ENCODE measurements at regions not wholly inside any gene's neighbourhood (a gene's known extent, or its start where the extent isn't known, plus 50 kb on each side); places are given as distances from the start of the nearest gene placed in this dataset.

DNA sequence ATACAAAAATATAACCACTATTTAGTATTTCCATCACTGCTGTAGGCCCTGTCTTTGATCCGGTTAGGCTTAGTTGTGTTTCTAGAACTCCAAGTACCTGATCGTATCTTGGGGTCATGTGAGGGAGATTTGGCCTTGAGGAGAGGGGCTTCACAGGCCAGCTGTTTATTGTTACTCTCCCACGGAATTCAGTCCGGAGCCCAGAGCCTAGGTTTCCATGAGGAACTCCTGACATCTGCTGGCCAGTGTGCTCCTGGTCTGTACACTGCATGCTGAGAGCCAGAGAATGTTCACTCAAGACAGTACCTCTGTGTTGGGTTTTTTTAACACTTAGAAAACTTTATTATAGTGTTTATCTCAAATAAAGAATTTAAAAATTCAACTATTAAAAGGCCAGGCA lies 341.0 kb upstream of the TMEM132C start:
- DNase-seq (ENCODE audit: low read depth in 4 of 6, low spot score in 6 of 6): peak; percentile 39 to 92 (median 60)
- Histone ChIP-seq H3K4me3 (ENCODE audit: low read depth, low read length) (no peak overlapping the region), H3K27me3 (ENCODE audit: control insufficient read depth, insufficient read depth, low read length) (no peaks in the 10 kb centered on the region), H3K27ac (ENCODE audit: low read depth, low read length) (no peak overlapping the region), H3K4me1 (ENCODE audit: control insufficient read depth, insufficient read depth, low read length) (no peaks in the 10 kb centered on the region), H3K9me3 (ENCODE audit: control insufficient read depth, insufficient read depth, low read length) (no peaks in the 10 kb centered on the region), H3K36me3 (ENCODE audit: control insufficient read depth, insufficient read depth, low read length) (no peaks in the 10 kb centered on the region)
- 41% methylated on average over 3 of the region's 4 CpGs for WGBS (ENCODE audit: insufficient coverage)

- no peaks in the 10 kb centered on the region for H3K36me3 ChIP-seq (ENCODE audit: control insufficient read depth, insufficient read depth, low read length)
These were observed 338.8 kb upstream of the TMEM132C start for GRCh38 chr12:127928178-127928577.

DNA sequence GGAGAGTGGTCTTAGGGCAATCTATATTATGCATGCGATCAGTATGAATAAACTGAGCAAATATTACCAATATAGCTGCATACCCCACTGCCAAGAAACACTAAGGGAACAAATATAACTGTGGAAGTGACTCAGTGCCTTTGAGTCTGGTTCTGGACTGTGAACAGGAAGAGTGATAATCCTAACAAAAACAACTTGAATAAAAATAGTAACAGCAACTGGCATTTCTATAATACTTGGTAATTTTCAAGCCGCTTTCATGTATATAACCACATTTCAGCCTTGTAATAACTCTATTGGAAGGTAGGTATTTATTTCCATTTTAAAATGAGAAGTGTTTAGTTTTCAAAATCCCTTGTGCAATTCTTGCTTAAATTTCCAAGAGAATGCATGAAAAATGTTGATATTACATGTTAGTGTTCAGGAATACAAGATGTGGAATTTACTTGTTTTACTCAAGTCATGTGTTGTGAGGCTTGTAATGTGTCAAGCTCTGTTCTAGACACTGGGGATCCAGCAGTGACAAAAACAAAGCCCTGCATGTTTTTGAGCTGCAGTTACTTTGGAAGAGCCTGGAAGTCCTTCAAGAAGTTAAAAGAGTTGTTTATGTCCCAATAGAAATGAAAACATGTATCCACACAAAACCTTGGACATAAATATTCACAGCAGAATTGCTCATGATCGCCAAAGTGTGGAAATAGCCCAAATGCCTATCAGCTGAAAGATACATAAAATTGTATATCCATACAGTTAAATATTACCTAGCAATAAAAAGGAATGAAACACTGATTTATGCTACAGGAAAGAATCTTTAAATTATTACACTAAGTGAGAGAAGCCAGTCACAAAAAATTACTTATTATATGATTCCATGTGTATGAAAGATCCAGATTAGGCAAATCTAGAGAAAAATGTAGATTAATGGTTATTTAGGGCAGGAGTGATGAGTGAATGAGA lies 338.1 kb upstream of the TMEM132C start:
- no CpG with 5 or more reads among the region's 3 CpGs for WGBS (ENCODE audit: insufficient coverage)
- Histone ChIP-seq H3K27me3 (ENCODE audit: control insufficient read depth, insufficient read depth, low read length) (no peaks in the 10 kb centered on the region), H3K4me3 (ENCODE audit: low read depth, low read length) (no peak overlapping the region), H3K27ac (ENCODE audit: low read depth, low read length) (no peak overlapping the region), H3K36me3 (ENCODE audit: control insufficient read depth, insufficient read depth, low read length) (no peaks in the 10 kb centered on the region), H3K4me1 (ENCODE audit: control insufficient read depth, insufficient read depth, low read length) (no peaks in the 10 kb centered on the region), H3K9me3 (ENCODE audit: control insufficient read depth, insufficient read depth, low read length) (no peaks in the 10 kb centered on the region)
- DNase-seq (ENCODE audit: low read depth in 4 of 6, low spot score in 6 of 6): peak in 1 of 6 donors; percentile 48

More at GRCh38 chr12:127928178-127928577, 338.8 kb upstream of the TMEM132C start:
- DNase-seq (ENCODE audit: low read depth in 4 of 6, low spot score in 6 of 6): peak in 1 of 6 donors; percentile 13
- no peak overlapping the region for H3K4me3 ChIP-seq (ENCODE audit: low read depth, low read length)
- no peaks in the 10 kb centered on the region for H3K9me3 ChIP-seq (ENCODE audit: control insufficient read depth, insufficient read depth, low read length)
- WGBS (ENCODE audit: insufficient coverage): 60% methylated on average over 1 of the region's 5 CpGs
- H3K4me1 ChIP-seq (ENCODE audit: control insufficient read depth, insufficient read depth, low read length): no peaks in the 10 kb centered on the region
- no peaks in the 10 kb centered on the region for H3K27me3 ChIP-seq (ENCODE audit: control insufficient read depth, insufficient read depth, low read length)
- H3K27ac ChIP-seq (ENCODE audit: low read depth, low read length): no peak overlapping the region

GRCh38 chr12:127930122-127930521 lies 336.8 kb upstream of the TMEM132C start:
- no peaks in the 10 kb centered on the region for H3K4me1 ChIP-seq (ENCODE audit: control insufficient read depth, insufficient read depth, low read length)
- H3K27me3 ChIP-seq (ENCODE audit: control insufficient read depth, insufficient read depth, low read length): no peaks in the 10 kb centered on the region
- no peaks in the 10 kb centered on the region for H3K36me3 ChIP-seq (ENCODE audit: control insufficient read depth, insufficient read depth, low read length)
- H3K9me3 ChIP-seq (ENCODE audit: control insufficient read depth, insufficient read depth, low read length): no peaks in the 10 kb centered on the region
- no peak for DNase-seq (ENCODE audit: low read depth in 4 of 6, low spot score in 6 of 6)
- no peak overlapping the region for H3K4me3 ChIP-seq (ENCODE audit: low read depth, low read length)
- WGBS (ENCODE audit: insufficient coverage): 81% methylated on average over 4 of the region's 5 CpGs
- H3K27ac ChIP-seq (ENCODE audit: low read depth, low read length): no peak overlapping the region

DNA sequence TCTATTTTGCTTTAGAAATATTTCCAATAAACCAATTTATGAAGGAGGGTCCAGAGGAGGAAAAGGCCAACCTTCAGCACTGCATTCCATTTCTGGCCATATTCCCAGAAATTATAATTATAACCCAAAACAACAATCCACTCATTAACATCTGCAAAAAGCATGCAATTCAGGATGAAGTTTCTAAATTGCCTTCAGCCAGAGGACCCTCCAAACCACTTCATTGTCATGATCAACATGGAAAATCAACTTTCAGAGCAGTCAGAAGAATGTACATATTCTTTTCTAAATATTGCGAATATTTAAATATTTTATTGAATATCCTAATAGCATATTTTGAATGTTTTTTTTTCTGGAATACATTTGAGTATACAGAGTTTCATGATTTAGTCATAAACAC lies 332.6 kb upstream of the TMEM132C start:
- no peaks in the 10 kb centered on the region for H3K27me3 ChIP-seq (ENCODE audit: control insufficient read depth, insufficient read depth, low read length)
- no peaks in the 10 kb centered on the region for H3K4me1 ChIP-seq (ENCODE audit: control insufficient read depth, insufficient read depth, low read length)
- no peaks in the 10 kb centered on the region for H3K36me3 ChIP-seq (ENCODE audit: control insufficient read depth, insufficient read depth, low read length)
- no peak overlapping the region for H3K27ac ChIP-seq (ENCODE audit: low read depth, low read length)
- DNase-seq (ENCODE audit: low read depth in 4 of 6, low spot score in 6 of 6): no peak
- WGBS (ENCODE audit: insufficient coverage): no CpG with 5 or more reads among the region's 1 CpG
- no peaks in the 10 kb centered on the region for H3K9me3 ChIP-seq (ENCODE audit: control insufficient read depth, insufficient read depth, low read length)
- H3K4me3 ChIP-seq (ENCODE audit: low read depth, low read length): no peak overlapping the region

DNA sequence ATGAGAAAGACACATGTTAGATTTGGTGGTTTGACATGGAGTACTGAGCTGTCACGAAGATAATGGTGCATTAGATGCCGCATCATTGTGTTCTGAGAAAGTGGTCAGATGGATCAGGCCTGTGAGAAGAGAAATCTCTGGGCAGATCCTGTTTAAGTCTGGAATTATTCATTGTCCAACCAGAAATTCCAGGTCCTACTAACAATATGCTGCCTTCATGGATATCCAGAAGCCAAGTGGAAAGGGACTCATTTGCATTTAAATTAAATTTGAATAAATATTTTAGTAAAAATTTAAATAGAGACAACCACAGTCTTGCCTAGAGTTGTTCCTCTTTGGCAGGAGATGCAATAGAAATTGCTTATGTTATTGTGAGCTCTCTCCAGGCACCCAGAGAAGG lies 330.5 kb upstream of the TMEM132C start:
- DNase-seq (ENCODE audit: low read depth in 4 of 6, low spot score in 6 of 6): no peak
- H3K27me3 ChIP-seq (ENCODE audit: control insufficient read depth, insufficient read depth, low read length): no peaks in the 10 kb centered on the region
- 83% methylated on average over 2 of the region's 2 CpGs for WGBS (ENCODE audit: insufficient coverage)
- H3K4me1 ChIP-seq (ENCODE audit: control insufficient read depth, insufficient read depth, low read length): no peaks in the 10 kb centered on the region
- no peaks in the 10 kb centered on the region for H3K36me3 ChIP-seq (ENCODE audit: control insufficient read depth, insufficient read depth, low read length)
- H3K9me3 ChIP-seq (ENCODE audit: control insufficient read depth, insufficient read depth, low read length): no peaks in the 10 kb centered on the region
- no peak overlapping the region for H3K4me3 ChIP-seq (ENCODE audit: low read depth, low read length)
- H3K27ac ChIP-seq (ENCODE audit: low read depth, low read length): no peak overlapping the region

- no peaks in the 10 kb centered on the region for H3K36me3 ChIP-seq (ENCODE audit: control insufficient read depth, insufficient read depth, low read length)
These were observed 325.6 kb upstream of the TMEM132C start for GRCh38 chr12:127941332-127941731.

GRCh38 chr12:127942981-127943380 lies 324.0 kb upstream of the TMEM132C start:
- 76% methylated on average over 2 of the region's 3 CpGs for WGBS (ENCODE audit: insufficient coverage)
- Histone ChIP-seq H3K9me3 (ENCODE audit: control insufficient read depth, insufficient read depth, low read length) (no peaks in the 10 kb centered on the region), H3K27ac (ENCODE audit: low read depth, low read length) (no peak overlapping the region), H3K27me3 (ENCODE audit: control insufficient read depth, insufficient read depth, low read length) (no peaks in the 10 kb centered on the region), H3K4me3 (ENCODE audit: low read depth, low read length) (no peak overlapping the region), H3K36me3 (ENCODE audit: control insufficient read depth, insufficient read depth, low read length) (no peaks in the 10 kb centered on the region), H3K4me1 (ENCODE audit: control insufficient read depth, insufficient read depth, low read length) (no peaks in the 10 kb centered on the region)
- DNase-seq (ENCODE audit: low read depth in 4 of 6, low spot score in 6 of 6): no peak

More at GRCh38 chr12:127941332-127941731, 325.6 kb upstream of the TMEM132C start:
- no peak overlapping the region for H3K27ac ChIP-seq (ENCODE audit: low read depth, low read length)
- no CpG with 5 or more reads among the region's 3 CpGs for WGBS (ENCODE audit: insufficient coverage)
- H3K4me1 ChIP-seq (ENCODE audit: control insufficient read depth, insufficient read depth, low read length): no peaks in the 10 kb centered on the region
- no peaks in the 10 kb centered on the region for H3K27me3 ChIP-seq (ENCODE audit: control insufficient read depth, insufficient read depth, low read length)
- no peaks in the 10 kb centered on the region for H3K9me3 ChIP-seq (ENCODE audit: control insufficient read depth, insufficient read depth, low read length)
- DNase-seq (ENCODE audit: low read depth in 4 of 6, low spot score in 6 of 6): no peak
- H3K4me3 ChIP-seq (ENCODE audit: low read depth, low read length): no peak overlapping the region

DNA sequence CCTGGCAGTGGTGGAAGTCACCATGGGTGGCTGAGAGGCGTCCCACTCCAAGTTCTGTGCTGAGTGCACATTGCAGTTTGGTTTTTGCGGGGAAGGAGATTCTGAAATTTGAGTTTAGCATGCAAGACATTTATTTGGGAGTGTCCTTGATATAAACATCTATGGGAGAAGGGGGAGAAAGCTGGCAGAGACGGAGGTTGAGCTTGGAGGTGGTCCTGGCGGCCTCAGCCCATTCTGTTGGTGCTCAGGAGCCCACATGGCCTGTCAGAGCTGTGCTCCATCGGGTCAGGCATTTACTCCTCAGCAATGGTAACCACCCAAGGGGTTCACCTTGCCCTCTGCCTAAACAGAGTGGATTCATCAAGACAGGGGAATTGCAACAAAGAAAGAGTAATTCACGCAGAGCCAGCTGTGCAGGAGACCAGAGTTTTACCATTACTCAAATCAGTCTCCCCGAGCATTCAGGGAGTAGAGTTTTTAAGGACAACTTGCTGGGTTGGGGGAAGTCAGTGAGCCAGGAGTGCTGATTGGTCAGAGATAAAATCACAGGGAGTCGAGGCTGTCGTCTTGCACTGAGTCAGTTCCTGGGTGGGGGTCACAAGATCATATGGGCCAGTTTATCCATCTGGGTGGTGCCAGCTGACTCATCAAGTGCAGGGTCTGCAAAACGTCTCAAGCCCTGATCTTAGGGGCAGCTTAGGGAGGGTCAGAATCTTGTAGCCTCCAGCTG lies 323.3 kb upstream of the TMEM132C start:
- H3K27ac ChIP-seq (ENCODE audit: low read depth, low read length): no peak overlapping the region
- no peak for DNase-seq (ENCODE audit: low read depth in 4 of 6, low spot score in 6 of 6)
- no peaks in the 10 kb centered on the region for H3K9me3 ChIP-seq (ENCODE audit: control insufficient read depth, insufficient read depth, low read length)
- no peak overlapping the region for H3K4me3 ChIP-seq (ENCODE audit: low read depth, low read length)
- no peaks in the 10 kb centered on the region for H3K4me1 ChIP-seq (ENCODE audit: control insufficient read depth, insufficient read depth, low read length)
- 86% methylated on average over 9 of the region's 10 CpGs for WGBS (ENCODE audit: insufficient coverage)
- H3K36me3 ChIP-seq (ENCODE audit: control insufficient read depth, insufficient read depth, low read length): no peaks in the 10 kb centered on the region
- no peaks in the 10 kb centered on the region for H3K27me3 ChIP-seq (ENCODE audit: control insufficient read depth, insufficient read depth, low read length)

Data from spinal cord (tissue), 9 donors.